ENCODE measurements at regions not wholly inside any gene's neighbourhood (a gene's known extent, or its start where the extent isn't known, plus 50 kb on each side); places are given as distances from the start of the nearest gene placed in this dataset.

GRCh38 chr6:133629970-133630369 lies 258.9 kb upstream of the TCF21 start:
- TF ChIP-seq, protein P1, sequence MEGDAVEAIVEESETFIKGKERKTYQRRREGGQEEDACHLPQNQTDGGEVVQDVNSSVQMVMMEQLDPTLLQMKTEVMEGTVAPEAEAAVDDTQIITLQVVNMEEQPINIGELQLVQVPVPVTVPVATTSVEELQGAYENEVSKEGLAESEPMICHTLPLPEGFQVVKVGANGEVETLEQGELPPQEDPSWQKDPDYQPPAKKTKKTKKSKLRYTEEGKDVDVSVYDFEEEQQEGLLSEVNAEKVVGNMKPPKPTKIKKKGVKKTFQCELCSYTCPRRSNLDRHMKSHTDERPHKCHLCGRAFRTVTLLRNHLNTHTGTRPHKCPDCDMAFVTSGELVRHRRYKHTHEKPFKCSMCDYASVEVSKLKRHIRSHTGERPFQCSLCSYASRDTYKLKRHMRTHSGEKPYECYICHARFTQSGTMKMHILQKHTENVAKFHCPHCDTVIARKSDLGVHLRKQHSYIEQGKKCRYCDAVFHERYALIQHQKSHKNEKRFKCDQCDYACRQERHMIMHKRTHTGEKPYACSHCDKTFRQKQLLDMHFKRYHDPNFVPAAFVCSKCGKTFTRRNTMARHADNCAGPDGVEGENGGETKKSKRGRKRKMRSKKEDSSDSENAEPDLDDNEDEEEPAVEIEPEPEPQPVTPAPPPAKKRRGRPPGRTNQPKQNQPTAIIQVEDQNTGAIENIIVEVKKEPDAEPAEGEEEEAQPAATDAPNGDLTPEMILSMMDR (IDR thresholded peaks at IDR 0.05) = no peak
- no peak for TF ChIP-seq POLR2A (IDR thresholded peaks at IDR 0.05)
- no peak for DNase-seq
- intact Hi-C loops (cut with DNase I) = no loop called here
- H3K4me1 ChIP-seq = no peaks in the 10 kb centered on the region
- H3K27me3 ChIP-seq = no peaks in the 10 kb centered on the region
- no peak overlapping the region for H3K4me3 ChIP-seq (replicated peaks in 1 of 3)
- H3K27ac ChIP-seq = no peak overlapping the region
- no peaks in the 10 kb centered on the region for H3K9me3 ChIP-seq
- H3K36me3 ChIP-seq = no peaks in the 10 kb centered on the region

DNA sequence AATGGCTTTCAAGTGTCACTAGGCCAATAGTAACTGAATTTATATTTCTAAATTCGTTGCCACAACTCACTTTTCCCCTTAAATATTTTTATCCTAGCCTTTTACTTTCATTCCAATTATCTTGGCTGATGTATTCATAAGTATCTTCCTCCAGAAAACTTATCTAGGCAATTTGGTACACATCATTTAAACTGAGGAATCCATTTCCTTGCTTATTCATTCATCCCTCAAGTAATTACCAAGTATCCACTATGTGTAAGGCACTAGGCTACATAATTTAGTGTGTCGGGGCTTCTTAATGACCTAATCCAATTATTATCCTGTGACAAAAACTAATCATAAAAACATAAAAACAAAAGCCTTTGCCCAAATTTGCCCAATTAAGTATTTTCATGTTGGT lies 258.3 kb upstream of the TCF21 start:
- Histone ChIP-seq H3K9me3 (no peaks in the 10 kb centered on the region), H3K36me3 (no peaks in the 10 kb centered on the region), H3K4me1 (no peaks in the 10 kb centered on the region), H3K27me3 (no peaks in the 10 kb centered on the region), H3K4me3 (replicated peaks in 1 of 3) (no peak overlapping the region), H3K27ac (no peak overlapping the region)
- TF ChIP-seq POLR2A (IDR thresholded peaks at IDR 0.05) = no peak
- no peak for DNase-seq
- 71 to 76% methylated on average over 2 of the region's 2 CpGs for WGBS, 2 donors
- intact Hi-C loops (cut with DNase I) = no loop called here

DNA sequence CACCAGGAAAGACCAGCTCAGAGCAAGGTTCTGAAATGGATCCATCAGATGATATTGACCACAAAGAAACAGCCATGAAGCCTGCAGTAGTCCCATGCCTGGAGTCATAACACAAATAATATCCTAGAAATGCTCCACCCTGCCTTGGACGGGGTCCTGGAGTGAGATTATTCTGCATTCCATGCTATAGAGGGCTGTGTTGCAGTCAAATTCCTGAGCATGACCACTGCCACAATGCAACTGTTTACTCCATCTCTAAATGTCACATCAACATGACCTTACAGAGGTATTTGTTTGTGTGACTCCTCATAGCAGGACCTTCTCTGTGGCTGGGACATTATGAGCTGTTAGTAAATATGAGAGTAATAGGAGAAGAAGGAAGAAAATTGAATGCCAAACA lies 257.5 kb upstream of the TCF21 start:
- Histone ChIP-seq H3K36me3 (no peaks in the 10 kb centered on the region), H3K9me3 (no peaks in the 10 kb centered on the region), H3K4me3 (replicated peaks in 1 of 3) (no peak overlapping the region), H3K27ac (no peak overlapping the region), H3K27me3 (no peaks in the 10 kb centered on the region), H3K4me1 (no peaks in the 10 kb centered on the region)
- 31 to 81% methylated on average over 1 of the region's 1 CpG for WGBS, 2 donors
- TF ChIP-seq POLR2A (IDR thresholded peaks at IDR 0.05) = no peak
- TF ChIP-seq, protein P1 (IDR thresholded peaks at IDR 0.05) = no peak
- DNase-seq = no peak
- intact Hi-C loops (cut with DNase I) = no loop called here

- no peak overlapping the region for H3K27ac ChIP-seq
- H3K36me3 ChIP-seq = no peaks in the 10 kb centered on the region
- no peak overlapping the region for H3K4me3 ChIP-seq (replicated peaks in 1 of 3)
- TF ChIP-seq, protein P1 (IDR thresholded peaks at IDR 0.05) = no peak
- TF ChIP-seq POLR2A (IDR thresholded peaks at IDR 0.05) = no peak
- no peaks in the 10 kb centered on the region for H3K4me1 ChIP-seq
- 66 to 77% methylated on average over 2 of the region's 2 CpGs for WGBS, 2 donors
- no peak for DNase-seq
- no peaks in the 10 kb centered on the region for H3K27me3 ChIP-seq
- H3K9me3 ChIP-seq = no peaks in the 10 kb centered on the region
- intact Hi-C loops (cut with DNase I) = no loop called here
These were observed 256.7 kb upstream of the TCF21 start for GRCh38 chr6:133632206-133632605.

DNA sequence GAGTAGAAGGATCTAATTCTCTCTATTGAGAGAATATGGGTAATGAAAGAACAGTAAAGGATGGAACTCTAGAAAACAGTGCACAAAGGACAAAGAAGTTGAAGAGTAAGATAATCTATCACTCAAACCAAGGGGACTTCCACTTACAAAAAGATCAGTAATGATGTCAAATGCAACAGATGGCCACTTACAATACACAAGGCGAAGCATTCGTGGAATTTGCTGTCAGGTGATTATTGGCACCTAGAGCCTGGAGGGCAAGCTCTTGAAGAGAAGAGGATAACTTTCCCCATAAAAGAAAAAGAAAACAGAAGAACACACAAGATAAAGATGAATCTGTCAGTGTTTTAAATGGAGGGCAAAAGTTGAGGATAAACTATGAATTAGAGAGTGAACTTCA lies 256.0 kb upstream of the TCF21 start:
- 57 to 70% methylated on average over 2 of the region's 2 CpGs for WGBS, 2 donors
- Histone ChIP-seq H3K27ac (no peak overlapping the region), H3K4me3 (replicated peaks in 1 of 3) (no peak overlapping the region), H3K36me3 (no peaks in the 10 kb centered on the region), H3K9me3 (no peaks in the 10 kb centered on the region), H3K4me1 (no peaks in the 10 kb centered on the region), H3K27me3 (no peaks in the 10 kb centered on the region)
- intact Hi-C loops (cut with DNase I) = no loop called here
- DNase-seq = no peak
- TF ChIP-seq, protein P1 (IDR thresholded peaks at IDR 0.05) = no peak
- TF ChIP-seq POLR2A (IDR thresholded peaks at IDR 0.05) = no peak

DNA sequence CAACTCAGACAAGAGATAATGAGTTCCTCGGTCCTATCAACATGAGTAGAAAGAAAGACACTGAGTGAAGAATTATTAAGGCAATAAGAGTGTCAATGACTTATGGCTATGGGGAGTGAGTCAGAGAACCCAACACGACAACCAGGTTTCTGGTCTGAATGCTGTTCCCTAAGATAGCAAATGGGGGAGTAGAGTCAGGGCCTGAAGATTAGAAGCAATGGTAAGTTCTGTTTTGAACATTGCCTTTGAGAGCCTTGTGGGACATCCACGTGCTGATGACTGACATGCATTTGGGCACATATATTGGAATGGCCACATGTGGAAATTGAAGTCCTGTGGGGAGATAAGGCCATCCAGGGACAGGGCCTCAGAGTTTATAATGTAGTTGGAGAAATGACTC lies 254.4 kb upstream of the TCF21 start:
- H3K4me3 ChIP-seq (replicated peaks in 1 of 3) = no peak overlapping the region
- no peaks in the 10 kb centered on the region for H3K27me3 ChIP-seq
- H3K4me1 ChIP-seq = no peaks in the 10 kb centered on the region
- no peak for DNase-seq
- WGBS, 2 donors = 89 to 96% methylated on average over 3 of the region's 3 CpGs
- H3K9me3 ChIP-seq = no peaks in the 10 kb centered on the region
- no peak for TF ChIP-seq POLR2A (IDR thresholded peaks at IDR 0.05)
- TF ChIP-seq, protein P1 (IDR thresholded peaks at IDR 0.05) = no peak
- H3K36me3 ChIP-seq = no peaks in the 10 kb centered on the region
- H3K27ac ChIP-seq = no peak overlapping the region
- intact Hi-C loops (cut with DNase I) = no loop called here
